CD4-positive, alpha-beta T cell treated with Interleukin-17A for 4 hours (primary cell): ENCODE measurements at regions not wholly inside any gene's neighbourhood (a gene's known extent, or its start where the extent isn't known, plus 50 kb on each side); places are given as distances from the start of the nearest gene placed in this dataset.
"Not testable (repeated sequence)": the region's sequence is repeated elsewhere in the genome, so short reads cannot be mapped to it uniquely, and the experiment has no call there.

Experiments
- DNase-seq: peaks from one replicate; pipeline ENCODE4 v3.0.0-alpha.2; 2020; ENCODE audit warnings: mixed read lengths

DNA sequence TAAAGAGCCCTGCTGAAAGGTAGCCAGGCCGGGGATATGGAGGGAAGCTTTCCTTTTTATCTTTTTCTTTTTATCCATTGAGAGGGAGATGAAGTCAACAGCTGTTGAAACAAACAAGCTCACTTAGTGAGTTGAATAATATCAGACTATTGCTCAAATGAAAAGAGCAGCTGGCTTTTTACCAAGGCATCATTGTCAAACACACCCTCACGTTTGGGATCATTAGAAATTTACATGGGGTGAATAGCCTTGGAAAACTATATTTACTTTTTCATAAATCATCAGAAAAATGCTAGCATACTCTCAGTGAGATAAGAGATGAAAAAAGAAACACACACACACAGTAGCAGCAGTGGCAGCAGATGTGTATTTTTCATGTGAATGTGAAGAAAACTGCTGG, 71.5 kb upstream of the HNMT start:
- no peak for DNase-seq

DNA sequence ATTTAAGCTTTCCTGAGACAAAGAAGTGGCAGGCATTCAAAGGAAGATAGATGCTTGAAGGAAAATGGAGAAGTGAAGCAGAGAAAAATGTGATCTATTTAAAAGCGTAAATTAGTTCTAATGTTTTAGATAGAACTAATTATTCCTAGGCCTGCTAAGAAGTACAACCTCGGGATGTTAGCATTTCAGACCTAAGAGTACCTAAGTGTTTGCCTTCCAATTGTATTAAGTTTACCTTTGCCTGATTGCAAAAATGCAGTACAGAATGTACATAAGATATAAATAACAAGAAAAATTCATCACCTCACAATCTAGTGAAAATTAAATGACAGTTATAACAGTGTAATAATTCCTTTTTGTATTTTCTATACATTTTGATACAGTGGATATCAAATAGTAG, 71.1 kb upstream of the HNMT start:
- no peak for DNase-seq

GRCh38 chr2:137896467-137896866, 67.8 kb upstream of the HNMT start:
- DNase-seq: no peak

GRCh38 chr2:137897082-137897481, 67.2 kb upstream of the HNMT start:
- DNase-seq: no peak

DNA sequence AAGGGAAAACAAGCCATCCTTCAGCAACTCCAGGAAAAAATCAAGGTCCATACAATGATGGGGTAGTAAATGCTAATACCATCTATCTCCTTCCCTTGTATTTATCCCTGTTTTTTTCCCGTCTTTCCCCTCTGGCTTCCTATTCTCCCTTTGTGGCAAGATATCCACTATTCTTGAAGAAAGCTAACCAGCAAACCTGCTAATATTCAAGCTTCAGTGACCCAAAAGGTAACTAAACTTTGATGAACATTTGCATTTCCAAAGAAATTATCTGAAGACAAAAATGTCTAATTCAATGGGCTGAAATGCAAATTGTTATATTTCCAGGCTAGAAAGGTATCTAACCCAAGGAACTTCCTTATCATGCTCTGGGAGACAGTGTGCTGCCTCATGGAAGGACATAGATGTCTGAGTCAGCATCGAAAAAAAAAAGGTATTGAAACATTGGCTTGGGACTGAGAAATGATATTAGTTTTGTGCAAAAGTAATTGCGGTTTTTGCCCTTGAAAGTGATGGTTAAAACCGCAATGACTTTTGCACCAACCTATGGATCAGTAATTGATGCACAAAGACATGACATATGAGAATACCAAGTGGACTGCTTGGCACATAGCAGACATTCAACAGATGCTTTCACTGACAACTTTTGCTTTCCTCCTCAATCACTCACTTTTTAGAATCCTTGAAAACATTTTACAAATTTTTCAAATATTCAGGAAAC, 63.7 kb upstream of the HNMT start:
- no peak for DNase-seq

DNA sequence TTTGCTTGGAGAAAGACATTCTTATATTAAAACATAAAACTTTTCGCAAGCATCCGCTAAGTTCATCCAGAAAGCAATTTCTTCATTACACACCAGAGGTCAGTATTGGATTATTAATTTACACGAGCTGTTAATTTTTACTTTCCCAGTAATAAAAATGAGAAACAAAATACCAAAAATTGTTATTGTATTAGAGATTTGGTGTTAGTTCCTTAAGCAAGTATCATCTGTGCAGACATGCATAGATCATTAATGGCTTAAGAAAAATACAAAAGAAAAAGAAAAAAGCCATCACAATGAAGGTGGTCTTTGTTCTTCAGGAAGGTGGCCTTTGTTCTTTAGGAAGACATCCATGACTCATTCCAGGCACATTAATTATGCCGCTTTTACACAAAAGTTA, 53.6 kb upstream of the HNMT start:
- DNase-seq: no peak

- no peak for DNase-seq
These were observed 51.9 kb upstream of the HNMT start for GRCh38 chr2:137912371-137912770.

GRCh38 chr2:137913169-137913568, 51.1 kb upstream of the HNMT start:
- DNase-seq: no peak

DNA sequence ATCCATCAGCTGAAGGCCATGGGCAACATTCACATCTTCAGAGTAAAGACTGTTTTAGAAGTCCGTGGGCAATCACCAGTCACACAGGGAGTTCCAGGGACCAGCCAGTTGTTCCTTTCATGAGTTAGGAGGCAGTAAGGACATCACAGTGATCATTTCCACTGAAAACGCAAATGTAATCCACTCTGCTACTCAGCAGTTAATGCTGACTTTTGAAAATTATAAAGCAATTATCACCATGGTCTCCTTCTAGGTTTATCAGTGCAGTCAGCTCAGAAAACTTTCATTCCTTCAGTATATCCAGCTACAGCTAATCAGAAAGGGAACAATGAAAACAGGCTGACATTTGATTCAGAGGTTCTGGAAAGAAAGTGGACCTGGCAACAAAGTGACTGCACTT, 50.6 kb upstream of the HNMT start:
- not testable (repeated sequence) for DNase-seq
